Kasumi-1 (cell line): ENCODE measurements at regions not wholly inside any gene's neighbourhood (a gene's known extent, or its start where the extent isn't known, plus 50 kb on each side); places are given as distances from the start of the nearest gene placed in this dataset.

Experiments
- DNase-seq, 2 experiments: peaks; one replicate each; lab custom pipeline; 2025; lab: John Stamatoyannopoulos, UW

DNA sequence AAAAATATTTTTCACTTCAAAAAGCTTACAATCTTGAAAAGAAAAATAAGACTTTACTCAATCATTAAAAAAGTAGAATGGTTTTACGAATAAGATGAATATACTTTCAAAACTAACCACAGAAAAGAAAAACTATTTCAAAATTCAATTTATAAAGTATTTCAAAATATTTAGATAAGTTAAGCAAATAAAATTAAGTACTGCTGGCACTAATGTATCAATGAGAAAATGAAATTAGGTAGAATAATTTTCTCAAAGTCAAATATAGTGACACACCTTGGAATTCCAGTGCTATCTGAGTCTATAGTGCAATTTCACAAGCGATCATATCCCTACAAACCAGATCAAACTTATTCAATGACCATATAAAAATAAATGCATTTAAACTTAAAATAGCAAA, 109.8 kb upstream of the SEMA3A start:
- no peak for DNase-seq

DNA sequence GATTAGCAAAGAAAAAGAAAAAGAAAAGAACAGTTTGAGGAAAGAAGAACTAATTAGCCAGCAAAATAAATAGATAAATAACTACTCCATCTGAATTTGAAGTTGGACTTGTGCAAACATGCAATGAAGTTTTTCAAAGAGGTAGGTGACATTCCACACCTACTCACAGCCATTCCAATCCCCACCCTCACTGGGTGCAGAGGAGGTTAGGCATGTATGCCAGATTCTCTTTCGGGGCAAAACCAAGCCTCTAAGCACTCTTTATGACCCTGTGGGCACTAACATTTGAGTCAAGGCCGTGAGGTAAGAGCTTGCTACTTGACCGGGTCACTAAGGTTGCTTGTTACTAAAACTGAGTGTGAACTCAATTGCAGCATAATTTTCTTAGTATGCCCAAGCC, 108.4 kb upstream of the SEMA3A start:
- DNase-seq: no peak

DNA sequence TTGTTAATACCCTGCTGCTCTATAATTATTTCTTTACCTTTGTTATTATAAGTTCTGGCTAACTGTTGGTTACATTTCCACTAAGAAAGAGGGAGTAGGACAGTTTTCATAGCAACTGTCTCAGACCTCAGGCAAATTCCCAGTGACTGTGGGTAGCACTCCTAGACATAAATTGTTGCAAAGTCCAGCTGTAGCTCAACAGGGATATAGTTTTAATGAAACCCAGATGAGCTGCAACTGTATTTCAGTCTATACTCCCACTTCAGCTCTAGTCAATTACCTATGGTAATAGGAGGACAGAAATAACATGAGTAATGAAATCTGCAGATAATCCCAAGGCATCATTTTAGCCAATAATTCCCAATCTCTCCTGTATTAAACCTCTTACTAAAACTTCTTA, 103.0 kb upstream of the SEMA3A start:
- DNase-seq: no peak

DNA sequence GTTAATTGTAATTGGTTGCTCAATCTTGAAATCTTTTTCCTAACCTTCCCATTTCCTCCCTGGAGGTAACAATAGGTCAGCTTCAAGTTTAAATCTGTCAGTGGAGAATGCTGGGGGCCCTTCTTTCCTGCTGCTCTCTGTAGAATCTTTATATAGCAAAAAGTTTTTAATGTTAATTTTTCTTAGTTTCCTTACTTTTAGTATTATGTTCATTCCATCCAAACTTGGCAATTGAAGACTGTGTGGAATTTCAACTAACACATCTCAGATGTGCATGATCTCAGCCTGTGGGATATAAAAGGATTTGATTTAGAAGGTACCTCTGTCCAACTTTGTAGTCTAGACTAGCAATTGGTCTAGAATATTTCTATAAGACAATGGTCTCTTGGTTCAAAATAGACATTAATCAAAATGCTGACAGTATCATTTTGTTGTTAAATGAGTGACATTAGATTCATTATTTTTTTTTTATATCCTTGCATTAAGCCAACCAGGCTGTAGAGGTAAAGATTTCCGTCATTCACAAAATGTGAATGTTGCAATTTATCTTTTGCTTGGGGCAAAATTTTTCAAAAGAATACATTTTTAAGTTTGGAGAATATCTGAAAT, 100.4 kb upstream of the SEMA3A start:
- no peak for DNase-seq

DNA sequence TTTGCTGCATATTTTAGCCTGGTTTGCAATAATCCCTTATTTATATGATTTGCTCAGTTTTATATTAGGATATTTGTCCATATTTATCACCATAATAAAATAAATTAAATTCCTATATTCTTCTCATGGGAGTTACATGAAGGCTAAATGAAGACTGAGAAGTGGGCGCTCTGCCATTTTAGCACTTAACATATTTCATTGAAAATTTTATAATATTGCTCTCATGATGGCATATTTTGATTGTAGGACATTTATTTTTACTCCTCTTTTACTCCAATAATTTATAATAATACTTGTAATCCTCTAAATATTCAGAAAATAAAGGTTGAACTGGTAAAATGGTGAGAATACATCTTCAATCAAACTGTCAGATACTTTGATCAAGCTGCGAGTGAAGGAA, 99.8 kb upstream of the SEMA3A start:
- DNase-seq: no peak

DNA sequence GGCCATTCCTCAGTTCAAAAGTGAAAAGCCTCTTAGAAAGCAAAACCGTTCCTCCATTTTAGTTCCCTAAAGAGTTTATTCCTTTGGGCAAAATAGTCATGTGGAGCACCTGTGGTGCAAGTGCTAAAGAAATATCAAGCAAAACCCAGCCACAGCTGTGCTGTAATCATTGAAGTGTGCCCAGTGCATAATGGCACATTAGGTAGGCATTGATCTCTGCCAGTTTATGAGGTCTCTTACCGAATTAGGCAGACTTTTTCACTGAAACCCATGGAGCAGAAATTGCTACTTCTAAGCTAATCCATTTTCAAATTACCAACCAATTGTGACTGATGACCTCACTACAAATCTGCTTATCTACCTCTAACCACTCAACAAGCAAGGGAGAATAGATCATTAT, 97.2 kb upstream of the SEMA3A start:
- no peak for DNase-seq

DNA sequence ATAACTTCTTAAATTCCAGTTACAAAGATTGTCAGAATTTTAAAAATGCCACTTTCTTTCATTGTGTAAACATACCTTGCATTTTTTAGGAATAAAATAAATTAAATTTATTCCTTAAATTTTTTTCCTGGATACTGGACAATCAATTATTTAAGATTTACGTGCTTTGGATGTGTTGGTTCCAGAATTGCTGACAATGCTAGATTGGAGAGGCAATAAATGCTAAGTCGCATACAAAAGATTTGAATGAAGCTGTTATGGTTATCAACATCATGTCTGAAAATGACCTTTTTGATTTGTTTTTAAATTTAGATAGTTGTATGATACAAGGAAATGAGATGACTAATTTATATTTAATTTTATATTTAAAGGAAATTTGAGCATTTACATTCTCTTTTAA, 89.2 kb upstream of the SEMA3A start:
- DNase-seq: no peak

DNA sequence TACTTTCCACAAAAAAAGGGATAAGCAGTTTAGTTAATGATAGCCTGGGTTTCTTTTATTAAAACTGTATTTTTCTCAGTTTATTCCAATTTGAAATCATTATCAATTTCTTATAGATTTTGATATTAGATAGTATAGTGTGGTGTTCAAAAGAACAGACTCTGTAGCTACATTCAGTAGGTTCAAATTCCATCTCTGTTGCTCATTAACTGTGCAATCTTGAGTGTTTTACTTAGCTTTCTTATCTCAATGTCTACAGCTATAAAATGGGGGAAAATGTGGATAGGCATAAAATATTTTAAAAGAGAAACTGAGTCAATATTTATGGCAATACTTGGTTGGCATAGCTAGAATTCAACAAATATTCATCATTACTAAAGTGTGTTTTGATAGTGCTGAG, 86.9 kb upstream of the SEMA3A start:
- DNase-seq: no peak

DNA sequence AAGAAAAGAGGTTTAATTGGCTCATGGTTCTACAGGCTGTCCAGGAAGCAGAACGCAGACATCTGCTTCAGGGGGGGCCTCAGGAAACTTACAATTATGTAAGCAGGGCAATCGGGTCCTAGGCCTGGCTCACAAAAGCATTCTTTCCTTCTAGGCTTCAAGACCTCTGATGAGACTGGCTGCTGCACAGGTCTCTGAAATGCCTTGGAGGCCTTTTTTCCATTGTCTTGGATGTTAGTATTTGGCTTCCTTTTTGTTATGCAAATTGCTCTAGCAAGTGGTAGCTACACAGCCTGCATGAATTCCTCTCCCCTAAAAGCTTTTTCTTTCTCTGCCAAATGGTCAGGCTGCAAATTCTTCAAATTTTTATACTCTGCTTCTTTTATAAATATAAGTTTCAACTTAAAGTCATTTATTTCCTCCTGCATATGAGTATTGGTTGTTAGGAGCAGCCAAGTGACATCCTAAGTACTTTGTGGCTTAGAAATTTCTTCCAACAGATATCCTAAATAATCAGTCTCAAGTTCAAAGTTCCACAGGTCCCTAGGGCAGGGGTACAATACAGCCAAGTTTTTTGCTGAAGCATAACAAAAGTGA, 83.1 kb upstream of the SEMA3A start:
- no peak for DNase-seq

DNA sequence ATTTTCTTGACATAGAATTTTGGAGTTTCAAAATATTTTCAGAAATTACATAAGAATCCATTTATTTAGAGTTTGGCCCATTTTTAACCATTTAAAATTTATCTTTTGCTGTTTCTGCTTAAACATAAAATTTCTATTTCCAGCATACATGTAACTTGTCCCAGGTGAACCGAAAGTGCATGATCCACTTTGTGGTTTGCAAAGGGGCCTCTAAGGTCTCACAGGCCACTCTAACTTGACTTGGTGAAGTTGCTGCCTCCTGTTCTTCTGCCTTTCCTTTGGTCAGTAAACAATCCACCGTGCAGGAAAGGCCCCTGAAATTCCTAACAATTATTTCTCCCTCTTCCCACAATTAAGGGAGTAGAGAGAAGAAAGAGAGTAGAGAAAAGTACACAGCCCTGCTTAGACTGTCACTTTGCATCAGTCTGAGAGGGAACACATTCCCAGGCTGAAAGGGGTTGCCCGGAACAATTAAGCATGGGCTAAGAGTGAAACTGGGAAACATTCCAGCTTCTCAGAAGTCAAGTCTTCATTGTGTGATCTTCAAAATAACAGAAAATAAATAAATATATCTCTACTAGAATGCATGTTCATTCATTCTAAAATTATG, 79.5 kb upstream of the SEMA3A start:
- DNase-seq: no peak

DNA sequence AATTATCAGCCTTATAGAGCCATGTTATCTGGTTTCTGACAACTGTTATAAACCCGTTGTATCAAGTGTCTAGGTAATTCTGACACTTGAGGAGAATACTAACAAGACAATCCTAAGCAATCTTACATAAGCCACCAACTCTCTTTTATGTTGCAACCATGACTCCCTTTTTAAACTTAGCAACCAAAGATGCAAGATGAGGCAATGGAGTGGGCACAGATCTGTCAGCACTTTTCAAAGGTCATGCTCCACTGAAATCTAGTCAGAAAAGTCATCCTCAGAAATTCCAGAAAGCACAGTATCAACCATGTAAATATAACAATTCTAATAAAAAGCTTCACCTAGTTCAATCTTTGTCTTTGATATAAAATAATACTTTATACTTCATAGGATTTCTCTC, 77.0 kb upstream of the SEMA3A start:
- peak in 1 of 2 experiments; percentile 4 for DNase-seq

DNA sequence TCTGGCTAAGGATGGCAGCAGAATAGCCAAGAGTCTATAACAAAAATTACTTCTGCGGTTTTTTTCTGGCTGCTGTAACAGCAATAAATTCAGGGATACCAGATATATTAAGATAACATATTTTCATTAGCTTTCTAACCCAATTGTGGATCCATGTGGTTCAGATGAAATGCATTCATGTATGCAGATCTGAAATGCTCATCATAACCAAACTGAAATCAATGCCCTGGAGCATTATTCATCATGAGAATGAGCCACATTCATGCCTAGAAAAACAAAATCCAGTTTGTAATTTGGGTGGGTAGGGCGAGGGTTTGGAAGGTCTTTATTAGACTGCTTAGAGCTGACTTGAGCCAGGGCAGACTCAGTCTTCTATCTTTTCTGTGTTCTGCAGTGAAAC, 69.8 kb upstream of the SEMA3A start:
- DNase-seq: no peak

DNA sequence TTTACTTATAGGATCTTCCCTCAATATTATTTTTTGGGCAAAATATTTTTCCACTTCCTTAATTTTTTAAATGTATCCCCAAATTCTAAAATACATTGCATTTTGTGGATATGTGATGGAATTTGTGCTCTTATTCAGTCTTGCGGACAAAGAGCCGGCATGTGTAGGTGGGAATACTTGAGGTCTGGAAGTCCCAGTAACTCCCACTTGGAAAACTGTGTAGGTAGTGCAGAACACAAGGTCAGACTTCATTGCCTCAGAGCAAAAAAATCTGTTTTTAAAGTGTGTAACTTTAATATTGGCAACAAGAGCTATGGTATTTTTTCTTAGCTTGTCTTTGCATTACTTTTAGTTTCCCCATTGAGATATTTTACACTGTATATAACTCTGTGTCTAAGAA, 68.5 kb upstream of the SEMA3A start:
- no peak for DNase-seq

DNA sequence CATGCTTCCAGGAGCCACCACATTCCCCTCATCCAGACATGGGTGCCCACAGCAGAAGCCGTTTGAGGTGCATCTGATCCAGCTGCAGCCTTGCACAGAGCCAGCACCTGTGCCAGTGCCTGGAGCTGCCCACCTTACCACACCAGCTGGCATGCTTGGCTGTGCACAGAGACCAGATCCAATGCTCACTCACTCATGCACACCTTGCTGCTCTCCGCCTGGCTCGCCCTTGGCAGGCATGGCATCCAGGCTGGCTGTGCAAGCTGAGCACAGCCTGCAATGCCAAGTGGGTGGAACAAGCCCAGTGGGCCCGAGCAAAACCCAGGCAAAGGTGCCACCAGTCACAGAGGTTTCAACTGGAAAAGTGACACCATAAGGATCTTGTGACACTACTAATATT, 66.9 kb upstream of the SEMA3A start:
- DNase-seq: no peak

DNA sequence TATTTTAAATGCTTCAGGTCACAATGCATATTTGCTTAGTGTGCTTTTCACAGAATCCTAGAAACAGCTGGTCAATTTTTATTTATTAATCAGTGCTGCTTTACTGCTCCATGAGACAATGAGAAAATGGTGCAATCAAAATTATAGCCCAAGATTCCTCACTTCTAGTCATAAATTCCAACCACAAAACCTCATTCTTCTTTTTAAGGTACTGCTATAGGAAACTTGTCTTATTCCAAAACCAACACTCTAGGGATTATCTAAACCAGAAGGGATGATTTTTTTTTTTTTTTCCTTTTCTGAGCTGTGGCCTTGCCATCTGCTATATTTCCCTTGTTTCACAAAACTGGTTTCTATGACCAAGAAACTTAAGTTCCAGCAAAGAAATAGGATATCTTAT, 64.0 kb upstream of the SEMA3A start:
- no peak for DNase-seq

DNA sequence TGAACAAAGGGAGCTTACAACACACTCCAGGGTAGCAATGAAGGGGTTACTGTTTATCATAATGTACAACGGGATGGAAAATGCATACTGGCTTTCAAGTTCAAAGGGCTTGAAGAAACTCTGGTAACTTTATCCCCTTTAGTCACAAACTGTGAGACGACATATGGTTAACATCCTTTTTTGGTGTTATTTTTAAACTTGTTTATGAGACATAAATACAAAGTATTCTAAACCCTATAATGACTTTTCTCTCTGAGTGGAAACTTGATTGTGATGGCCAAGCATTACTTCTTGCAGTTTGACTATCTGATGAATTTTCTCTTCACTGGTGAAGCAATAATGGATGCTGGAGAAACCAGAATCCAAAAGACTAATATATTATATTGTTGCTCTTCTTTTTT, 62.0 kb upstream of the SEMA3A start:
- DNase-seq: no peak

DNA sequence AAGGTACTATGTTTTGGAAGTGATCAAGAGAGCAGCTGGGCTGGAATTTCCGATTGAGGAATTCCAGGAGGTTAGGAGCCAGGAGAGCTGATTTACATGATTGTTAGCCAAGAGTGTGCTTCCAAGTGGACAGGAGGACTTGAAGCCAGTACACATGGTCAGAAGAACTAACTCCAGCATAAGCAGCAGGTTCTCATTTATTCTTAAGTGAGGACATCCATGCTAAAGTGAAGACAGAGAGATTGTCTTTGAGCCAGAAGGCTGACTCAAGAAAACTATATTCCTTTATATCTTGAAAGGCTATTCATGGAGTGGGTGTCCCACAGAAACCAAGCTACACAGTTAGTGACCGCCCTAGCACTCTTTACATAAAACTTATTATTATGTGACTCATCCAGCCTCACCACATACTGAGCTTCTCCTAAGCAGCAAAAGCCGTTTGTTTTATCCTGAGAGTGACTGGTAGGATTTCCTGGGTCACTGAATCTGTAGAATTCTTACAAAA, 56.7 kb upstream of the SEMA3A start:
- peak; percentile 40 to 41 for DNase-seq

DNA sequence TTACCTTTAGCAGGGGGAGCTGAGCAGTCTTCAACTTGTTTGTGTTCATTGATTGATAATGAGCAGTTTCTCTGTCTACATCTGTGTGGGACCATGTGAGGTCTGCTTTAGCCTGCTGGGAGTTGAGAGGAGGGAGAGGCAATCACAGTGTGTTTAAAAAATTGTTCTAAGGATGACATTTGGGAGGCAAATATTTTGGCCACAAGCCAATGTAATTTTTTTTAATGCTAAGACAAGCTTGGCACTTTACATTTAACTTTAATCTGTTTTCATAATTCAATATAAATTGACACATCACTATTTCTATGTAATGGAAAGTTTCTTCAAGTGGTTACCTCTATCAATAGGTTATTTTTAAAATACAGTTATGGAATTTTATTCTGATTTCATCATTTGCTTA, 55.9 kb upstream of the SEMA3A start:
- DNase-seq: no peak

DNA sequence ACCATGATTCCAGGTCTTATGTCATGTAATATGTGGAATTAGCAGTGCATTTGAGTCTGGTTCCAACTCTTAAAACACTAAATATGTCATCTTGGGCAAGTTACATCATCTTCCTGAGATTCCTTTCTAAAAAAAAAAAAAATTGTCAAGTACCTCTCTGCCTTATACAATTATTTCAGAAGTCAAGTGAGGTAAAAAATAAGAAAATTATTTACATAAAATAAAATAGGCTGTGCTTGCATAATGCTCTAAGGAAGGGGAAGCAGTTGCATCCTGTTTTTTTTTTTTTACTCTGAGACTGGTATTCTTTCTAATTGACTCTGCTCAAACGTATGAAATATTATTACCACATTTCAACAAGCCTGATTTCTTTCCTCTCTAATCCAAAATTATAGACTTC, 55.1 kb upstream of the SEMA3A start:
- peak; percentile 30 to 44 for DNase-seq

DNA sequence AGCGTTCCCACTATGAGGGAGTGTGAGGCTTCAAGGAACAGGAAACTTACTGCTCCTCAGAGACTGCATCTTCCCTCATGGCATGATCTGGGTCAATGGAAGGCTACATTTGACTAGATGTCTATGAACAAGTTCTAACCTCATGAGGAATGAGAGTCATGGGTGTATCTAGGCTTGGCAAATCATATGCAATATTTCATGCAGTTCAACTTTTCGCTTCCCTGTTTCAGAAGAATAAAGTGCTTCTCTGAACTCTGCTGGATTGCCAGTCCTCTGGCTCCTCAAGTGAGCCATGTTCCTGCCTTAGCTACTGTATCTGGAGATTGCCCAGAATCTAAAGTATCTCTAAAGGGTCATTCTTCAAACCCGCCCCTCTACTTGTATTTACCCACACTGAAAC, 54.3 kb upstream of the SEMA3A start:
- DNase-seq: no peak

DNA sequence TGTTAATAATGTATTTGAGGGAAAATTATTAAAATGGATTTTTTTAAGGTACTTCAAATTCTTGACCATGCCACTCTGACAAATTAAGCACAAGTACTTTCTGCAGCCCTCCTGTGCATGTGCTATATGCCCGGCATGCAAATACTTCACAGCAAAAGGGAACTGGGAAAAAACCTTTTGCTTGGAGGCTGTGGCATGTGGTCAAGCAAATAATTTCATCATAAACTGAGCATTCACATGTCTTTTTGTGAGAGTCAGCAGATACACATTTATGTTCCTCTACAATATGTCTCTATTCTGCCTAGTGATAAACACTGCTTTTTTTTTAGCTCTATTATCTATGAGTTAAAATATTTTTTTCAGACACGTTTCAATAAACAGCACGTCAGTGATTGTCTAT, 53.7 kb upstream of the SEMA3A start:
- peak; percentile 36 to 39 for DNase-seq

DNA sequence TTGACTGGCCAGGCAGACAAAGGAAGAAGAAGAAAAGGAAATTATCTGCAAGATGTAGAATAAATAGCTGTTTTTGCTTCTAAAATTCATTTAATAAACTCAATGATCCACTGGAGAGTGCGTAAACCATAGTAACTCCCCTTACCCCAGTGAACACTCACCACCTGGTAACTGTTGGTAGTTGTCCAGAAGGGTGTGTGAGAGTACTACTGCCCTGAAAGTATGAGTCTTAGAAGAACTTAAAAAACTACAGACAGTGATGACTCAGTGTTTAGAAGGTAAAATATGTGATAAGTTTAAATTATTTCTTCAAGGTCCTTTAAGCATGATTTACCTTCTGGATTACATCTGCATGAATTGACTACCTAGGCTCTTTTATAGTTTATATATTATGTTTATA, 53.0 kb upstream of the SEMA3A start:
- peak in 1 of 2 experiments; percentile 6 for DNase-seq

DNA sequence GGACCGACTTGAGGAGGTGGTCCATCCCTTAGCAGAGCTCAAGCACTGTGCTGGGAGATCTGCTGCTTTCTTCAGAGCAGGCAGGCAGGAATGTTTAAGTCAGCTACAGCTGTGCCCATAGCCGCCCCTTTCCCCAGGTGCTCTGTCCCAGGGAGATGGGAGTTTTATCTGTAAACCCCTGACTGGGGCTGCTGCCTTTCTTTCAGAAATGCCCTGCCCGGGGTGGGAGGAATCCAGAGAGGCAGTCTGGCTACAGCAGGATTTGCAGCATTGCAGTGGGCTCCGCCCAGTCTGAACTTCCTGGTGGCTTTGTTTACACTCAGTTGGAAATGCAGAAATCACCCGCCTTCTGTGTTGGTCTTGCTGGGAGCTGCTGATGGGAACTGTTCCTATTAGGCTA, 51.2 kb upstream of the SEMA3A start:
- DNase-seq: no peak
